ENCODE measurements at regions not wholly inside any gene's neighbourhood (a gene's known extent, or its start where the extent isn't known, plus 50 kb on each side); places are given as distances from the start of the nearest gene placed in this dataset.

DNA sequence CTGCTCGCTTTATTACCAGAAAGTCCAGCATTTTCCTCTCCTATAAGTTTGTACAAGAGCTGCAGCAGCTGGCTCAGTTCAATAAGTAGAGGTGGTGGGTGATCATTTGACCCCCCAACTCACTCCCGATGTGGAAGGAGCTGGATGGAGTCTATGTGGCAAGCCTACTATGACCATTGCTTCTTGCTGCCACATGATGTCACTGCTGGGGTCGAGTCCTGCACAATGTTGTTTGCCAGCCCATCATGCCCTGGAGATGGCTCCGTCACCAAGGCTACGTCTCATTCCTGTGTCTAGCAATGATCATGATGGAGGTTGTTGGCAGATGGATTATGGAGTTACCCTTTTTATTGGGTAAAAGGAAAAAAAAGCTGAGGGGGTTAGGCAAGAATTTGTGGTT, 266.3 kb downstream of the PSAT1 start:
- DNase-seq (ENCODE audit: low read depth in 2 of 2): no peak

DNA sequence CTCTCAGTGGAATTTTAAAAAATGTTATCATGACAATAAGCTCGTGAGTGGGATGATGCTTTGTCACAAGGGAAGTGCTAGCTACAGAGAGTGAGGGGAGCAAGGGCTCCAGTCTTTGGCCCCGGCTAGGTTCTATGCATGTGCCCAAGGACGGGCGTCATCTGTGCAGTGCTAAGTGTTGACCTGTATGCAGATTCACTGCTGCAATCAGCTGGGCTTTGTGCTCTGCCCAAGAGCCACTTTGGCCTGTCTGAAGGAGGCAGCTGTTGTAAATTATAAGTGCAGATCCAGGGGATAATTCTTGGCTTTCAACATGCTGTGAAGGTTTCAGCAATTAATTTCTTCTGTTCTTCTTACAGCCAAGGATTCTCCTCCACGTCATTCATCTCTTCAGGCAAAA, 268.6 kb downstream of the PSAT1 start:
- no peak for DNase-seq (ENCODE audit: low read depth in 2 of 2)

DNA sequence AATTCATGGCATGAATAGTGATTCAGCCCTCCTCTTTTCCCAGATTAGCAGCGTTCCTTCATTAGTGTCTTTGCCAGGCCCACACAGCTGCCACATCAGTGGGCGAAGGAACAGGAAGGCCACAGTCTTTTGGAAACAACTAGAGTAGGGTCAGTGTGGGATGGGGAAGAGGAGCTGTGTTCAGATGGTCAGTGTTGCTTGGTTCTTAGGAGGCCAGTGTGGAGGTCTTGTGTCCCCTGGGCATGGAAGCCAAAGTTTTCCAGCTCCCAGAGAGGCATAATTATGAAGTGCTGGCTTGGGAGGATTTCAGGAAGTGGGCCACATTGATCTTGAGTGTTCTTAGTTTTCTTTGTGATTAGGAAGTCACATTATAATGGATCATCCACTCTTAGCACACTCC, 269.6 kb downstream of the PSAT1 start:
- no peak for DNase-seq (ENCODE audit: low read depth in 2 of 2)

DNA sequence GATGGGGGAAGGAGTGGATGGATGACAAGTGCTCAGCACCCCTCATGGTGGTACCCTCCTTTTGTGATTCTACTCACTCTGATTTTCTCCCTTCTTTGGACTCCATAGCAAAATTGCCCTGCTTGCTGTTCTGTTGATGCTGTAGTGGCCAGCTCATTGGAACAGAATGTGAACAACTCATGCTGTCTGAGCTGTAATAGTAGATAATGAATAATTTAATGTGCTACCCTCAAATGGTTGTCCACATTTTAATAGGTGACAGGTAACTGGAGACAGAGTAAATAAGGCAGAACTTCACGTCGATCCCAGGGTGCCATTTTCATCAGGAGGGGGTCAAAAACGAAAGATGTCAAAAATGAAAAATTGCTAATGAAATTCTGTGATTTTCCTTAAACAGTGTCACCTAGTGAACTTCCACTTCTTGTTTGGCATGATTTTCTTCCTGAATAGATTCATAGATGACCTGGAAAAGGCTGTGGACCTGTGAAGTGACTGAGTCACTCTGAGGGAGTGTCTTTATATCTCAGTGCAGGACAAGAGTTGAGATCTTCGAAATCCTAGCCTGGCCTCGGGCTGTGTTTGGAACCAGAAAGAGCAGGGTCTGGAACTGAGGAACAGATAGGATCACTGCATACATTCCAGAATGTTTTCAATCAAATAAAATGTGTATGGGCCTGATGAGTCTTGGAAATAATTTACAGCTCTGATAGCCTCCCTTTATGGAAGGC, 270.2 kb downstream of the PSAT1 start:
- no peak for DNase-seq (ENCODE audit: low read depth in 2 of 2)

DNA sequence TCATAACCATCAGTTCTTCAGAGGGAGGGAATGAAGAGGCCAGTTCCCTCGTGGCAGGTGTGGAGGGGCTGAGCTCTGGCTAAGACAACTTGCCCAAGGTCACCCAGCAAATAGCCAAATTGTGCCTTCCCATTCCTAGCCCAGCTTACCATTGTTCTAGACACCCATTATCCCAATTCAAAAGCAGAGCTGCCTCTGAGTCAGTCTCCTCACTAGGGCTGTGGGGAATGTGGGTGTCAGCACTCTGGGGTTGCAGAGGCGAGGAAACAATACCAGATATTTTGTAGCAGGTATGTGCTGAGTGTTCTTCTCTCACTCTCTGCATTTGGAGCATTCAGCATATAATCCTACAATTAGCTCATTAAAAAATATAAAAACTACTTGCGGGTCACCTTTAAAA, 270.8 kb downstream of the PSAT1 start:
- no peak for DNase-seq (ENCODE audit: low read depth in 2 of 2)

DNA sequence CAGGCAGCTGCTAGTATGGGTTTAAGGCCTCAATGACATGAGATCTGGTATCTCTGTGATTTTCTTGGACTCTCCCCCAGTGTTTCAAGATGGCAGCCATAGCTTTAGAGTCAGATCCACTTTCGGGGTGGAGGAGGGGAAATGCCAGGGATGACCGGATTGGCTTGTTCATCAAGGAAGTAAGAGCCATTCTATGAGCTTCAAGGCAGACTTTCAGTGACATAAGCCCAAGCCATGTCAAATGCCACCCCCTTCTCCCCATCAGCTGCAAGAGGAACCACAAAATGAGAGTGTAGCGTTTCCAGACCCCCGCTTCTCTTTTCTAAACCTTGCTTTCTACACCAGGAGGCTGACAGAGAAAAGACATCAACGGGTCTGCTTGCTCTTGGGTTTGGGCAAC, 271.8 kb downstream of the PSAT1 start:
- DNase-seq (ENCODE audit: low read depth in 2 of 2): no peak

DNA sequence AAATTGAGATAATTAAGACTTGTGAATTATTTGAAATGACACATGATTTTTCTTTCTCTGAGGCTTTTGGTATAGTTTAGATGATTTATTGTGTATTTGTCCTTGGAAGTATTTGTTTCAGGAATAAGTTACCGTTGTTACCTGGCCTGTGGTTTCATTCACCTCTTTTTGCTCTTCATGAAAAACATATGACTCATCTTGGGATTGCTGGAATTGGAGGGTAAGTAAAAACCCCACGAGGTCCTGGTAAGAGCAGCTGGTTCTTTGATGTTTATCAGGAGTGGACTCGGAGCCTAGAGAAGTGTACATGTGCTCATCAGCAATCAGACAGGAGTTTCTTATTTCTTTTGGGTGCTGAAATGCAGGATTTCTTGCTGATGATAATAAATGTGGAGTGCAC, 275.3 kb downstream of the PSAT1 start:
- DNase-seq (ENCODE audit: low read depth in 2 of 2): no peak

DNA sequence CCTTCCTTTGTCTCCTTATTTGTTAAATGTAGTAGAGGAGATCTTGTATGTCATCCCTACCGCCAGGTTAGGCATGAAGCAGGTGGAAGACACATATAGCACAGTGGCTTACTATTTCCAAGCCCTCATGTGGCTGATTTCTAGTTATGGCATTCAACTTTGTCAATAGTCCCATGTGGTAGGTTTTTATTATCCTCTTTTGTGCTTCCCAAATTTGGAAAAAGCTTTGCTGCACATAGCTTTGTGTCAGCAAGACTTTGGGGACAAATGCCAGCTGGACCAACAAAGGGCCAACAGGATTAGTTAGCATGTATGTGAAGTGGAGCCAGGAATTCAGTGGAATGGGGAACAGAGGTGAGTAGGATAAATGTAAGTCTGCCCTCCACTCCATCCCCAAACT, 276.3 kb downstream of the PSAT1 start:
- DNase-seq (ENCODE audit: low read depth in 2 of 2): no peak

DNA sequence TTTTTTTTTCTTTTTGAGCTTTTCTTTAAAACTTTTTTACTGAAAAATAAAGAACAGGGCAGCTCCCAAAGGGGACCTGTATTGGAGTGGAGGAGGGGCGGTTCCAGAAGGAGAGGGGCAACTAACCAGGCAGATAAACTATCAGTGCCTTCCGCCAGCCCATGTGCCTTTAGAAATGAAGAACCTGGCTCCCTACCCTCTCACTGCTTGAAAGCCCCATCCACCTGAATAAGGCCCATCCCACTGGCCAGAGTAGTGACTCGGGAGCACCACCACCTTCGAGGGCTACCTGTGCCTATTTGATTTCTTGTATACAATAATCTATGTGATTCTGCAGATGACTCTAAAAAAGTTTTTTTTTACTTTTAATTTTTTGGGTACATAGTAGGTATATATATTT, 276.7 kb downstream of the PSAT1 start:
- DNase-seq (ENCODE audit: low read depth in 2 of 2): no peak

DNA sequence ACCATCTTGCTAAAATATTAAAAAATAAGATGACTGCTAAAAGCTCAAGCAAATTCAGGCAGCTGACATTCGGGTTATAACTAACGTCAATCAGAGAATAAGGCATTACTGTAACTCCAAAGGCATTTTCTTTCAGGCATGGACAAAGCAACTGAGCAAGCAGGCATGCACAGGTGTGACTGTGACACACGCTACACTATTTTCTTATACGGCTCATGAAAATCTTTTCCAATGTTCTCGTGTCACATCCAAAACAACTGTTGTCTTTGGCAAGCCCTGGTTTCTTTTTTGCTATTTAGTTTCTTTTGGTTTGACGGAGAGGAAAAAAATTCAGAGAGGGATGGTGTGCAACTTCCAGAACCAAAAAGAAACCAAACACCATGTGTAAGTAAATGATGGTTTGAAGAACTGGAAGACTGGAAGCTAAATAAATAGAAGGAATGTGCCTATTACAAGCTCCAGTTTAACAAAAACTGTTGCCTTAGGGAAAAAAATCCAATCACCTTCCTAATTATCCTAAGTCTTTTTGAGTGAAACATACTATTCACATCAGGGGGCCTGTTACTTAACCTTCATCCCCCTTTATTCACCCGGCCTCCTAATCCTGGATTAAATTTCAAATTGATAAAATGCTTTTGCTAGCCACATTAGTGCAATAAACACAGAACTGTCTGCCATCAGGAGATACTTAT, 277.6 kb downstream of the PSAT1 start:
- DNase-seq (ENCODE audit: low read depth in 2 of 2): no peak

DNA sequence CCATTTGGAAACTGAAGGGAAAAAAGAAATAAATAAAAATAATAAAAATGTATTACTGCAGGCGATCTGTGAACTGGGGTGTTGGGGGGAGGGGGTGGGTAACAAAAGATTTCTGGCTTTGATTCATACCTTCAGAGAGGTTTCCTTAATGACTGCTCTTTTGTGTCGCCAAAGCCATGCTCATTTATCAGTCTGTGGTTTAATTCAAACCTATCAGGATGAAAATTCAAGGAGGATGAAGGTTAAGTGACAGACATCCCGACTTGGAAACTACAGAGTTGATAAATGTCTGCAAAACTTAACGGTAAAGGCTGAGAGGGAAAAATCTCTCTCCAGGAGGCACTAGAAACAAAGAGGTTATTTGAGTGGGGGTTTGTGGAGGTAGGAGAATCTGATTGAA, 278.2 kb downstream of the PSAT1 start:
- no peak for DNase-seq (ENCODE audit: low read depth in 2 of 2)

DNA sequence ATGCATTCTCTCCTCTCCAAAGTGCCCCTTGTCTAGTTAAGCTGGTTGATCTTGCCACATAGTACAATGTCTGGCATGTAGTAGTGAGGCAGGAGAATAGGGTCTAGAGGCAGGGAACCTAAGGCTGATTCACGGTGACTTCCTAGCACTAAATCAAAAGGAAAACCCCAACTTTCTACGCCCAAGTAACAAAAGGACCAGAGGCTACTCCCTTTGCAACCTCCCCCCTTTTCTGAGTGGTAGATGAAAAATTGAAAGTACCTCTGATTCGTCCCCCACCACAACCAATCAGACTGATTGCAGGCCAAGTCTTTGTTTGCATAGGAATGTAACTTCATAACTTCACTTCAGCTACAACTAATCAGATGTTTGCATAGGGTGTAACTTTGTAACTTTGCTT, 278.8 kb downstream of the PSAT1 start:
- DNase-seq (ENCODE audit: low read depth in 2 of 2): no peak

DNA sequence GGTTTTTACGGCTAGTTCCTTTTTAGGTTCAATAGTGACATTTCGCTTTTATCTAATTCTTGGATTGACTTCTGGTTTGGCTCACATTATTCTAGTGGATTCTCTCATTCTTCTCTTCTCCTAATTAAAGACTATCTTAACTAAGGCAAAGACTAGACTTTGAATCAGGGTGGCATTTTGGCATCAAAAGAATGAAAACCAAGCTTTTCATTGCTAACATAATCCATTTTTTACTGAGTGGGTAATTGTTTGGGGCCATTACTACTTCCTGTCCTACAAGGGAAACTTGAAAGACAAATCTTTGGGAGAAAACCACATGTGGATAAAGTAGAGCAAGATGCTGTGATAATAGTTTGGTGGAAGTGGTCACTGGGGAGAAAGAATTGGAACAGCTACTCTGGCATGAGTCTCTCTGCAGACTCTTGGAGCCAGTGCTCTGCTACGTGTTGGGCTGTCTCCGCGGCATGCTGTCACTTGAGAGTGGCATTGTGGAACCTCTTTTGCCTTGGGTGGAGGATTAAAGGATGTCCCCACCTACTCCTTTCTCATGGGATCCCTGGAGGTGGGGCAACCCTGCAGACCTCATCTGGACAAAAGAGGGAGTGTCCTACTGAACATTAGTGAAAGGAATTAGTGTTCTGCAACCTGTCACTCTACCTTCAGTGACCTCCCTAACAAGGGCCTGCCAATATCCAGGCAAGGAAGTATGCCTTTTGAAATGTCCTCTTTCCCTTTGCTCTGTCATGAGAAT, 280.4 kb downstream of the PSAT1 start:
- no peak for DNase-seq (ENCODE audit: low read depth in 2 of 2)

DNA sequence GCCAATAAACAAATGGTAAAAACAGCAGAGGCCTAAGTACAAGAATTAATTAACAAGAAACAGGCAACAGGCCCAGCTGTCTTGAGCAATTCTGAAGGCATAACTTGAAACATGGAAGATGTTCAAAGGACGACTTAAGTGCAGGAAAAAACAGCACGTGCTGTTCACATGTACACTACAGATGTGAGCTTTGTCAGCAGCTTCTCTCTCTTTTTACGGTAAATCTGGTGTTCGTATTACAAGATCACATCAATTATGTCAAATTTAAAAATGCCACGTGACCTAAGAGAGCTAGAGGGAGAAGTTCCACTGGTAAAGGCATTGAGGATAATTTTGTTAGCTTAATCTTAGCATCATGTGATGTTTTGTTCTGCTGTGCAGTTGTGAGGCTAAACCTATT, 281.1 kb downstream of the PSAT1 start:
- DNase-seq (ENCODE audit: low read depth in 2 of 2): no peak

DNA sequence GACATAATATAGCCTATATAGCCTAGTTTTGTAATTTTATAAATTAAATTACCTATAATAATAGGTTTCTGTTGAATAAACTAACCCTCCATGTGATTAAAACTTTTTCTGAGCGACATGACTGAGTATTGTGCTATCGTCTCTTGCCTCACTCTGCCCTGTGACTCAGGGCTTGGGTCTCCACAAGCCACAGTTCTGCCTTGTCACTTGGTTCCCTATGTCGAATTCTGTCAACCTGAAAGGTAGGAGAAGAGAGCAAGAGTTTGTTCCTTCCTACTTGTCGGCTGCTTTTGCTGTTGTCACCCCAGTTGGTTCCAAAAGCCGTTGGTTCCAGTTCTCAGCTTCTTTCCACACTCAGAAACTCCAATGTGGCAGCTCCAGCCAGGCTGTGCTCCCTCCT, 285.9 kb downstream of the PSAT1 start:
- no peak for DNase-seq (ENCODE audit: low read depth in 2 of 2)

DNA sequence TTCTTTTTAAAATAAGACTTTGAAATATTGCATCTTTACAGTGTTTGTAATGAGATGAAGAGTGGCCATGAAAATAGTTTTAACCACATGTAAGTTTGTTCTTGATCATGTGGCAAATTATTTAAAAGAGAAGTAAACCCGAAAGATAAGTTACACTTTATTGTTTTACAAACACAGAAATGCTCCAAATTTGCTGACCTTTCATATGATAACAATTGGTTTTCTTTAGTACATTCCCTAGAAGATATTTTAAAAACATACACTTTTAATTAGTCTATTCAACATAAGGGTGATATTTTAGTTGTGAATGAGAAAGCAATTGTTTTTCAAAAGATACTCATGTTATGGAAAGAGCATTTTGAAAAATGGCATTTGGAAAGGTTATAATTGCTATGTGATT, 287.7 kb downstream of the PSAT1 start:
- no peak for DNase-seq (ENCODE audit: low read depth in 2 of 2)

DNA sequence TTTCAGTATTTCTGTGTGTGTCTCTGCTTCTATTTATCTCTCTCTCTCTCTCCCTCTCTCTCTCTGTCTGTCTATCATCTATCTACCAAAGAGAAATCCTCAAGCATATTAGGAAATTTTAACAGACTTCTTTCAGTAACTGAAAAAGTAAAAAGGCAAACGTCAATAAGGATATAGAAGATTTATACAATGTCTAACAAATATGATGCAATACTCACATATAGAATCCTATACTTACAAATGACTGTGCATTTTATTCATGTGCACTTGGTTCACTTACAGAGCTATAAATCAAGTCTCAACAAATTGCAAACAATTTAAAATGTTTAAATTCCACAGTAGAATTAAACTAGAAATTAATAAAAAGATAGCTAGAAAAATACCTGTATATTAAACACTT, 289.0 kb downstream of the PSAT1 start:
- DNase-seq (ENCODE audit: low read depth in 2 of 2): no peak

DNA sequence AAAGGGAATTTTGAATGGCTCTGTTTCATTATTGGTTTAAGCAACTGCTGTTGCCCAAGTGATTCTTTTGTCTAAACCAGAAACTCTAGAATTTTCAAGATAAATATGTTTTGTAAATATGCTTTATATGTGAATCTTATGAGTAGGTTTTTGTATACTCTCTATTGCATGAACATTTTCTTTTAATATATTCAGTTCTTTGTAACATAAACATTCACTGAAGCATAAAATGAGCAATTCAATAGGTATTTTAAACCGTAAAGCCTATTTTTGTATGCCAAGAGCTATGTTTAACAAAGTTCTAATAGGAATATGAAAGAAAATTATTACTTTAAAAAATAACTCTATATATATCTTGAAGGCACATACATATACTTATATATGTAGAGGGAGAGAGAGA, 293.1 kb downstream of the PSAT1 start:
- DNase-seq (ENCODE audit: low read depth in 2 of 2): no peak

DNA sequence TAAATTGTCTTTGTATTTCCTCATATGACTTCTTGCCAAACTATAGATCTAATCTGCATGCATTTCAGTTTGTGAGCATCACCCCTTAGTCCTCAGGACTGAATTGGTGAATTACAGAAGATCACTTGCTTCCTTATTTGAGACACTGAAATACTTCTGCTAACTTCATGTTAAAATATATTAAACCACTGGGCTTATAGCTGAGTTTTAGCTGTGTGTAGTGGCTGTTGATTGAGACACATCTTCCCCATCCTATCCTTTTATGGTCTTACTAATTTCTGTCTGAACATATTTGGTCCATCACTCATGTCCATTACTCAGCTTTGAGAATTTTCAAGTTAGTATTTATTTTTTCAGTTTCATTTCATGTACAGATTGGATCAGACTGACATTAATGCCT, 295.9 kb downstream of the PSAT1 start:
- DNase-seq (ENCODE audit: low read depth in 2 of 2): no peak

DNA sequence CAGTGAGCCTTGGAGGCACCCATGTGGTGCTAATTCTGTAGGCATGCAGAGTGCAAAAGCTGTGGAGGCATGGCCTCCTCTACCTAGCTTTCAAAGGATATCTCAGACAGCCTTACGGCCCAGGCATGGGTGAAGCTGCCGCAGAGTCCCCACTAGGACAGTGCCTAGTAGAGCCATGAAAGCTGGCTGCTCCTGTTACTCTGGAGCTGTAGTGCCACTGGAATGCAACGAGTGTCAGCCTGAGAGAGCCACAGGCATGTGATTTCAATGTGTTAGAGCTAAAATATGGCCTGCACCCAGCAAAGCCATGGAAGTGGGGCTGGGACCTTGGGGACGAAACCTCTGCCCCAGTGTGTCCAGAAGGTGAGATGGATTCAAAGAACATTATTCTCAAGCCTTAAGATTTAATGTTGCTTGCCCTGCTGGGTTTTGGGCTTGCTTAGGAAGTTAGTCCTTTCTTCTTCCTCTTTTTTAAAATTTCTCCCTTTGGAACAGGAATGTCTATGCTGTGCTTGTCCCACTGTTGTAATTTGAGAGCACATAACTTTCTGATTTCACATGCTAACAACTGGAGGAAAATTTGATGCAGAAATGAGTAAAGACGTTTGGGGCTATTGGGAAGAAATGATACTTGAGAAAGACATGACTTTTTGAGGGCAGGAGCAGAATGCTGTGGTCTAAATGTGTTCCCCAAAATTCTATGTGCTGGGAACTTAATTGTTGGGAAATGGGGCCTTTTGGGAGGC, 298.4 kb downstream of the PSAT1 start:
- no peak for DNase-seq (ENCODE audit: low read depth in 2 of 2)

DNA sequence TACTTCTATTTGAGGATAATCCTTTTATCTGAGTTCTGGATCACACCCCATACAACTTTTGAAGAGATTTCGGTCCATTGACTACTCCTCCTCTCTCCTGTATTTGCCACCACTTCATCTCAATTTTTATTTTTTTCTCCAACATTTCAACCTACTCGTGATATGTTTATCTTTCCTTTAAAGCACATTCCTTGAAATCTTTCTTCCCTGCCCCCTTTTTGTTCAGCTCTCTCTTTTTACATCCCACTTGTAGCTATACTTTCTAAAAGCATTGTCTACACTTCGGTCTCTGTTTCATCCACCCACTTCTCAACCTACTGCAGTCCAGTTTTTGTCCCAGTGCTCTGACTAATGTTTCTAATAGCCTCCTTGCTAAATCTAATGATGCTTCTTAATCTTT, 299.4 kb downstream of the PSAT1 start:
- DNase-seq (ENCODE audit: low read depth in 2 of 2): no peak

DNA sequence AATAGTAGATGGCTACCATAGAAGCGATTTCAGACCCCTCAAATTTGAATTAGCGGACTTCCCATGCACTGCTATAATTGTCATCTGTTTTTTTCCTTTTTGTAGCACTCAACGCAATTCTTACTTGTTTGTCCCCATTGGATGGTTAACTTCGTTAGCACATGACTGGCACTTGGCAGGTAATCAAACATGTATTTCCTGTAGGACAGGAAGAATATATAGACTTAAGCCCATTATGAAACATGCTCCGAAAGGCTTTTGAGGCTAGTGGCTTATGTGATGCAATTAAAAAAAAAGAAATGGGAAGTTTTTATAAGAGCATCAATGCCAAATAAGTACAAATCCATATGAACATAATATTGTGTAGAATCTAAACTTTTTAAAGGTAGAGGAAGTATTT, 301.2 kb downstream of the PSAT1 start:
- no peak for DNase-seq (ENCODE audit: low read depth in 2 of 2)

Measured in stimulated activated CD8-positive, alpha-beta memory T cell treated with anti-CD3 and anti-CD28 coated beads, Interleukin-15, amount 100 ng/mL, for 48 hours (primary cell).